ENCODE measurements at regions not wholly inside any gene's neighbourhood (a gene's known extent, or its start where the extent isn't known, plus 50 kb on each side); places are given as distances from the start of the nearest gene placed in this dataset.

- no peaks in the 10 kb centered on the region for H3K36me3 ChIP-seq (ENCODE audit: insufficient read depth, low read length)
- ATAC-seq (ENCODE audit: poor library complexity) (no peak), DNase-seq (no peak)
- peaks cover 0 to 5% of the 10 kb centered on the region in 2 experiments for H3K9me3 ChIP-seq (ENCODE audit: control insufficient read depth in 1 of 2, insufficient read depth in 1 of 2, low read length in 2 of 2)
- intact Hi-C loops (cut with DNase I, micrococcal nuclease), result no loop called here
- ChIA-PET CTCF (no interaction called here), POLR2A (interaction anchor here (0.6 kb wide), 1 partner anchor 1439 kb away, joined by 4 read pairs; no protein-coding TSS in a partner anchor)
- TF ChIP-seq CTCF (IDR thresholded peaks at IDR 0.05), result no peak
- no peak overlapping the region for H3K4me3 Mint-ChIP-seq
- H3K27ac ChIP-seq (ENCODE audit: low read depth in 1 of 2, low read length in 2 of 2), result no peak overlapping the region
- H3K27me3 ChIP-seq (ENCODE audit: control insufficient read depth in 1 of 2, insufficient read depth in 2 of 2, low read length in 2 of 2), result peaks cover 0 to 7% of the 10 kb centered on the region in 2 experiments
- no peak overlapping the region for H3K27ac Mint-ChIP-seq
- no peaks in the 10 kb centered on the region for H3K4me1 ChIP-seq (ENCODE audit: insufficient read depth, low read length)
- no peak overlapping the region for H3K4me3 ChIP-seq (ENCODE audit: low read length)
- H3K9me3 Mint-ChIP-seq, result no peaks in the 10 kb centered on the region
- H3K27me3 Mint-ChIP-seq, result peaks cover 22% of the 10 kb centered on the region
- no peaks in the 10 kb centered on the region for H3K36me3 Mint-ChIP-seq (ENCODE audit: low read depth)
- no peaks in the 10 kb centered on the region for H3K4me1 Mint-ChIP-seq (ENCODE audit: low read depth)
Measured at GRCh38 chr9:2363138-2363745, 258.3 kb upstream of the VLDLR start.

DNA sequence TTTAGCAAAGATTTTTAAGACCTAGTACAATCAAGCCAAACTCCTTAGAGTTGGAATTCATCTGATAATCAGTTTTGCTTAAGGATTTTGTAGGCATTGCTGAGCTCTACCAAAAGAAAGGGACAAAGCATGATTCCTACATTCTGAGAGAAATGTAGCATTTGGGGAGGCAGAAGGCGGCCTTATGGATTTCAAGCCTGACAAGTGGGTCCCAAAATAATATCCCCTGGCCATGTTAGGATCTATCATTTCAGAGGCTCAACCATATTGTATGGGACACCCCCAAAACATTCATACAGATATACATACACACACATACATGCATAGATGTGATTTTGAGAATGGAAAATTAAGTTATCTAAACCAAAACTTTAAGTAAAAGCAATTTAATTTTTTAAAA lies 257.8 kb upstream of the VLDLR start:
- no peak for ATAC-seq (ENCODE audit: poor library complexity)
- Histone ChIP-seq H3K27ac (ENCODE audit: low read depth in 1 of 2, low read length in 2 of 2) (no peak overlapping the region), H3K4me3 (ENCODE audit: low read length) (no peak overlapping the region), H3K9me3 (ENCODE audit: control insufficient read depth in 1 of 2, insufficient read depth in 1 of 2, low read length in 2 of 2) (peaks cover 0 to 5% of the 10 kb centered on the region in 2 experiments), H3K27me3 (ENCODE audit: control insufficient read depth in 1 of 2, insufficient read depth in 2 of 2, low read length in 2 of 2) (peaks cover 0 to 7% of the 10 kb centered on the region in 2 experiments), H3K36me3 (ENCODE audit: insufficient read depth, low read length) (no peaks in the 10 kb centered on the region), H3K4me1 (ENCODE audit: insufficient read depth, low read length) (no peaks in the 10 kb centered on the region)
- ChIA-PET POLR2A (no interaction called here), CTCF (no interaction called here)
- no peak overlapping the region for H3K27ac Mint-ChIP-seq
- no peak for TF ChIP-seq CTCF (IDR thresholded peaks at IDR 0.05)
- no peaks in the 10 kb centered on the region for H3K4me1 Mint-ChIP-seq (ENCODE audit: low read depth)
- peaks cover 3% of the 10 kb centered on the region for H3K9me3 Mint-ChIP-seq
- peaks cover 22% of the 10 kb centered on the region for H3K27me3 Mint-ChIP-seq
- H3K36me3 Mint-ChIP-seq (ENCODE audit: low read depth), result no peaks in the 10 kb centered on the region
- DNase-seq, result no peak
- intact Hi-C loops (cut with DNase I, micrococcal nuclease), result no loop called here
- H3K4me3 Mint-ChIP-seq, result no peak overlapping the region

DNA sequence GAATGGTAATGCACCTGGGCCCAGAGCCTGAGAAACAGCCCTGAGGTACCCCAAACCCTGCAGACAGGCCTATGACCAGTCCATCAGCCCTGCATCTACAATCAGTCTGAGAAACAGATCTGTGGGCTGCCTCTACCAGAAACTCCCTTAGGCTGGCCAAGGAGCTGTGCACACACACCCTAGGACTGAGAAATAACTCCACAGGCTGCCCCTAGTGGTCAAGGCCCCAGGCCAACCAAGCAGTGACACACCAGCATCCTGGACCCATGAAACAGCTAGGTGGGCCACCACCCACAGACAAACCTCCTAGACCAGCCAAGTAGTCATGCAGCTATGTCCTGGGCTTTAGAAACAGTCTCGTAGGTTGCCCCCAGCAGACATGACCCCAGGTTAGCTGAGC lies 253.6 kb upstream of the VLDLR start:
- DNase-seq (no peak), ATAC-seq (ENCODE audit: poor library complexity) (no peak)
- Histone ChIP-seq H3K4me1 (ENCODE audit: insufficient read depth, low read length) (no peaks in the 10 kb centered on the region), H3K27me3 (ENCODE audit: control insufficient read depth in 1 of 2, insufficient read depth in 2 of 2, low read length in 2 of 2) (peaks cover 0 to 6% of the 10 kb centered on the region in 2 experiments), H3K27ac (ENCODE audit: low read depth in 1 of 2, low read length in 2 of 2) (no peak overlapping the region), H3K9me3 (ENCODE audit: control insufficient read depth in 1 of 2, insufficient read depth in 1 of 2, low read length in 2 of 2) (peaks cover 0 to 5% of the 10 kb centered on the region in 2 experiments), H3K36me3 (ENCODE audit: insufficient read depth, low read length) (no peaks in the 10 kb centered on the region), H3K4me3 (ENCODE audit: low read length) (no peak overlapping the region)
- H3K27ac Mint-ChIP-seq, result no peak overlapping the region
- H3K9me3 Mint-ChIP-seq, result peaks cover 6% of the 10 kb centered on the region
- POLR2A ChIA-PET, result no interaction called here
- TF ChIP-seq CTCF (IDR thresholded peaks at IDR 0.05), result no peak
- intact Hi-C loops (cut with DNase I, micrococcal nuclease), result no loop called here
- H3K4me1 Mint-ChIP-seq (ENCODE audit: low read depth), result no peaks in the 10 kb centered on the region
- H3K4me3 Mint-ChIP-seq, result no peak overlapping the region
- no peaks in the 10 kb centered on the region for H3K36me3 Mint-ChIP-seq (ENCODE audit: low read depth)
- CTCF ChIA-PET, result no interaction called here
- peaks cover 7% of the 10 kb centered on the region for H3K27me3 Mint-ChIP-seq

All from CD4-positive, alpha-beta T cell (primary cell).